ENCODE measurements at regions not wholly inside any gene's neighbourhood (a gene's known extent, or its start where the extent isn't known, plus 50 kb on each side); places are given as distances from the start of the nearest gene placed in this dataset.
"Not testable (repeated sequence)": the region's sequence is repeated elsewhere in the genome, so short reads cannot be mapped to it uniquely, and the experiment has no call there.

- TF ChIP-seq, protein P1, sequence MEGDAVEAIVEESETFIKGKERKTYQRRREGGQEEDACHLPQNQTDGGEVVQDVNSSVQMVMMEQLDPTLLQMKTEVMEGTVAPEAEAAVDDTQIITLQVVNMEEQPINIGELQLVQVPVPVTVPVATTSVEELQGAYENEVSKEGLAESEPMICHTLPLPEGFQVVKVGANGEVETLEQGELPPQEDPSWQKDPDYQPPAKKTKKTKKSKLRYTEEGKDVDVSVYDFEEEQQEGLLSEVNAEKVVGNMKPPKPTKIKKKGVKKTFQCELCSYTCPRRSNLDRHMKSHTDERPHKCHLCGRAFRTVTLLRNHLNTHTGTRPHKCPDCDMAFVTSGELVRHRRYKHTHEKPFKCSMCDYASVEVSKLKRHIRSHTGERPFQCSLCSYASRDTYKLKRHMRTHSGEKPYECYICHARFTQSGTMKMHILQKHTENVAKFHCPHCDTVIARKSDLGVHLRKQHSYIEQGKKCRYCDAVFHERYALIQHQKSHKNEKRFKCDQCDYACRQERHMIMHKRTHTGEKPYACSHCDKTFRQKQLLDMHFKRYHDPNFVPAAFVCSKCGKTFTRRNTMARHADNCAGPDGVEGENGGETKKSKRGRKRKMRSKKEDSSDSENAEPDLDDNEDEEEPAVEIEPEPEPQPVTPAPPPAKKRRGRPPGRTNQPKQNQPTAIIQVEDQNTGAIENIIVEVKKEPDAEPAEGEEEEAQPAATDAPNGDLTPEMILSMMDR (IDR thresholded peaks at IDR 0.05; ENCODE audit: insufficient read depth, low read length, poor library complexity, severe bottlenecking): peak; percentile 29
- not testable (repeated sequence) for DNase-seq (ENCODE audit: low read depth); H3K4me3 ChIP-seq (ENCODE audit: low read depth, low read length); H3K36me3 ChIP-seq (ENCODE audit: control insufficient read depth, insufficient read depth, low read length); H3K27me3 ChIP-seq (ENCODE audit: control insufficient read depth, insufficient read depth, low read length)
Observed at GRCh38 chr1:46878173-46878782, 63.0 kb downstream of the CYP4A11 start.

DNA sequence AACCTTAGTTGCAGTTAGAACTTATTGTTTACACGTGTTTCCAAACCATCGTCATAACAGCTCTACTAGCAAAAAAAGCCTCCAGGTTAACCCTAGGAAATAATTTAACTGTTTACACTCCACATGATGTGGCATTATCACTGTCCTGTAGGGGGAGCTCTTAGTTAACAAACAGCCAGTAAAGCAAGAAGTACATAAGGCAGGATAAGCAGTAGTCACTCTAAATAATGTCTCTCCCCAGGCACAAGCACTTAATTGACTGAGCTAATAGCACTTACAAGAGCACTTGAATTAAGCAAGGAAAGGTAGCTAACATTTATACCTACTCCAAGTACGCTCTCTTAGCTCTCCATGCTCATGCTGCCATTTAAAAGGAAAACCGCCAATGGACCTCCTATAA is 65.2 kb downstream of the CYP4A11 start:
- TF ChIP-seq, protein P1 (IDR thresholded peaks at IDR 0.05; ENCODE audit: insufficient read depth, low read length, poor library complexity, severe bottlenecking): peak; percentile 3
- H3K27me3 ChIP-seq (ENCODE audit: control insufficient read depth, insufficient read depth, low read length); H3K36me3 ChIP-seq (ENCODE audit: control insufficient read depth, insufficient read depth, low read length): not testable (repeated sequence)

More for the DNA sequence above, 65.2 kb downstream of the CYP4A11 start:
- not testable (repeated sequence) for DNase-seq (ENCODE audit: low read depth); H3K4me3 ChIP-seq (ENCODE audit: low read depth, low read length)
